ENCODE measurements at regions not wholly inside any gene's neighbourhood (a gene's known extent, or its start where the extent isn't known, plus 50 kb on each side); places are given as distances from the start of the nearest gene placed in this dataset.

- TF ChIP-seq, protein P1, sequence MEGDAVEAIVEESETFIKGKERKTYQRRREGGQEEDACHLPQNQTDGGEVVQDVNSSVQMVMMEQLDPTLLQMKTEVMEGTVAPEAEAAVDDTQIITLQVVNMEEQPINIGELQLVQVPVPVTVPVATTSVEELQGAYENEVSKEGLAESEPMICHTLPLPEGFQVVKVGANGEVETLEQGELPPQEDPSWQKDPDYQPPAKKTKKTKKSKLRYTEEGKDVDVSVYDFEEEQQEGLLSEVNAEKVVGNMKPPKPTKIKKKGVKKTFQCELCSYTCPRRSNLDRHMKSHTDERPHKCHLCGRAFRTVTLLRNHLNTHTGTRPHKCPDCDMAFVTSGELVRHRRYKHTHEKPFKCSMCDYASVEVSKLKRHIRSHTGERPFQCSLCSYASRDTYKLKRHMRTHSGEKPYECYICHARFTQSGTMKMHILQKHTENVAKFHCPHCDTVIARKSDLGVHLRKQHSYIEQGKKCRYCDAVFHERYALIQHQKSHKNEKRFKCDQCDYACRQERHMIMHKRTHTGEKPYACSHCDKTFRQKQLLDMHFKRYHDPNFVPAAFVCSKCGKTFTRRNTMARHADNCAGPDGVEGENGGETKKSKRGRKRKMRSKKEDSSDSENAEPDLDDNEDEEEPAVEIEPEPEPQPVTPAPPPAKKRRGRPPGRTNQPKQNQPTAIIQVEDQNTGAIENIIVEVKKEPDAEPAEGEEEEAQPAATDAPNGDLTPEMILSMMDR (IDR thresholded peaks at IDR 0.05; ENCODE audit: low read depth, low read length) = no peak
- DNase-seq (ENCODE audit: low read depth, low spot score) = no peak
- ChIA-PET POLR2A (no interaction called here), CTCF (interaction anchor here (0.6 to 2.3 kb wide), 7 partner anchors 9 to 728 kb away, joined by 3 to 11 read pairs (median 9); no protein-coding TSS in a partner anchor)
- H3K4me3 ChIP-seq (ENCODE audit: low read depth, low read length) = no peak overlapping the region
- no peaks in the 10 kb centered on the region for H3K9me3 ChIP-seq (ENCODE audit: control insufficient read depth, insufficient read depth, low read length)
- no peaks in the 10 kb centered on the region for H3K27me3 ChIP-seq (ENCODE audit: control insufficient read depth, insufficient read depth, low read length)
- H3K27ac ChIP-seq (ENCODE audit: low read depth, low read length) = no peak overlapping the region
These were observed 205.4 kb downstream of the DAD1 start for GRCh38 chr14:22383515-22384166.

- Histone ChIP-seq H3K9me3 (ENCODE audit: control insufficient read depth, insufficient read depth, low read length) (no peaks in the 10 kb centered on the region), H3K4me3 (ENCODE audit: low read depth, low read length) (no peak overlapping the region), H3K27ac (ENCODE audit: low read depth, low read length) (no peak overlapping the region), H3K27me3 (ENCODE audit: control insufficient read depth, insufficient read depth, low read length) (no peaks in the 10 kb centered on the region)
- no peak for DNase-seq (ENCODE audit: low read depth, low spot score)
- TF ChIP-seq, protein P1 (IDR thresholded peaks at IDR 0.05; ENCODE audit: low read depth, low read length) = no peak
- POLR2A ChIA-PET = no interaction called here
- CTCF ChIA-PET = no interaction called here
These were observed 206.1 kb downstream of the DAD1 start for GRCh38 chr14:22382955-22383354.

DNA sequence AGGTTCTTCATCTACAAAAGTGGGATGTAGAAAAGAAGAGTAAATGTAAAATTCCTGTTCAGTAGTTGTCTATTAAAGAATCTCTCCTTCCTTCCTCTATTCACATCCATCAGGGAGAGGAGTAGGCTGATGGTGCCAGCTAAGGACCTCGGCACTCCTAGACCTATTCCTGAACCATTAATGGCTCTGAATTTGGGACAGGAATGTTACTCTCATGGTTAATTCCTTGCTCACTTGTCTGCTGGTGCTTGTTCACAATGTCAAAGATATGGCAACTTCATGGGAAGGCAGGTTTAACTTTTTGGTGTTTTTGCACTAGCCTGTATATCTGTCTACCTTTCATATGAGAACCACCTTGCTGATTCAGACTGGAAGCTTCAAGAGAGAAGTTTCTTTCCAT is 206.6 kb downstream of the DAD1 start:
- CTCF ChIA-PET = interaction anchor here (1.0 to 2.5 kb wide), 3 partner anchors 8 to 175 kb away, joined by 5 to 8 read pairs (median 8); no protein-coding TSS in a partner anchor

DNA sequence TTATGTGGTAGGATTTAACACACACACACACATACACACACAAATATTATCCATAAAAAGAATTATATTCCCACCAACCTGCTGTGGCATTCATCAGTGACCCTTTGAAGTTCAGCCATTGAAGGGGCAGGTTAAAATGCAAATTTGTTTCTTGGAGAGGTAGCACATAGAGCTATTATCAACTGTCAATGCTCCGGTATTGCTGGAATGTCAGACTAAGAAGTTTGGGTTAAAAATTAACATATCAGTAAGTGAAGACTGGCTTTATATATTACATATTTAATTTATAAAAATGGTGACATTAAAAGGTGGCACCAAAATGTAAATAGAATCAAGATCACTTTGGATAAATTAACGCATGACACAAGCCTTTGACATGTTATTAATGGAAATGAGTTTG is 207.3 kb downstream of the DAD1 start:
- Histone ChIP-seq H3K27me3 (ENCODE audit: control insufficient read depth, insufficient read depth, low read length) (peaks cover 3% of the 10 kb centered on the region), H3K27ac (ENCODE audit: low read depth, low read length) (no peak overlapping the region), H3K4me3 (ENCODE audit: low read depth, low read length) (no peak overlapping the region), H3K9me3 (ENCODE audit: control insufficient read depth, insufficient read depth, low read length) (no peaks in the 10 kb centered on the region)
- no peak for DNase-seq (ENCODE audit: low read depth, low spot score)
- POLR2A ChIA-PET = interaction anchor here (0.7 kb wide), 1 partner anchor 48 kb away, joined by 3 read pairs; no protein-coding TSS in a partner anchor
- CTCF ChIA-PET = interaction anchor here (1.0 to 2.5 kb wide), 5 partner anchors 9 to 188 kb away, joined by 3 to 15 read pairs (median 8); no protein-coding TSS in a partner anchor
- TF ChIP-seq, protein P1 (IDR thresholded peaks at IDR 0.05; ENCODE audit: low read depth, low read length) = no peak

More for the DNA sequence above, 206.6 kb downstream of the DAD1 start:
- no peak for DNase-seq (ENCODE audit: low read depth, low spot score)
- Histone ChIP-seq H3K9me3 (ENCODE audit: control insufficient read depth, insufficient read depth, low read length) (no peaks in the 10 kb centered on the region), H3K27ac (ENCODE audit: low read depth, low read length) (no peak overlapping the region), H3K4me3 (ENCODE audit: low read depth, low read length) (no peak overlapping the region), H3K27me3 (ENCODE audit: control insufficient read depth, insufficient read depth, low read length) (no peaks in the 10 kb centered on the region)
- TF ChIP-seq, protein P1 (IDR thresholded peaks at IDR 0.05; ENCODE audit: low read depth, low read length) = no peak
- POLR2A ChIA-PET = interaction anchor here (0.7 kb wide), 1 partner anchor 49 kb away, joined by 3 read pairs; no protein-coding TSS in a partner anchor

DNA sequence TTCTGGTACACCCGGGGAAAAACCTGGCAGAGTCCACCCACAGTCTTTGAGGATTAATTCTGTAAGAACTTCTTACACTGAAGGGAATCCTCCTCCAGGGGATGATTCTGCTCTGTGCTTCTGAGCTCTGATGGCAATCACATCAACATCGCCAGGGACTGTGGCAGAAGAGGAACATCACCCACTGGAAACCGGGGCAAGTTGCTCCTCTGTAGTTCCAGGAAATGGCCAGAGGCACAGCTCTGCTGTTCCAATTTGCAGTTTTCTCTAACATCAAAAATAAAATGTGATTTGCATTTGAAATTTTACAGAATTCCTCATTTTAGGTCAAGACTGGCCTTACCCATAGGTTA is 207.6 kb downstream of the DAD1 start:
- Histone ChIP-seq H3K9me3 (ENCODE audit: control insufficient read depth, insufficient read depth, low read length) (no peaks in the 10 kb centered on the region), H3K4me3 (ENCODE audit: low read depth, low read length) (no peak overlapping the region), H3K27ac (ENCODE audit: low read depth, low read length) (no peak overlapping the region), H3K27me3 (ENCODE audit: control insufficient read depth, insufficient read depth, low read length) (peaks cover 3% of the 10 kb centered on the region)
- POLR2A ChIA-PET = interaction anchor here (0.7 kb wide), 1 partner anchor 48 kb away, joined by 3 read pairs; no protein-coding TSS in a partner anchor
- CTCF ChIA-PET = interaction anchor here (1.2 to 2.5 kb wide), 8 partner anchors 9 to 189 kb away, joined by 3 to 15 read pairs (median 6); no protein-coding TSS in a partner anchor
- no peak for DNase-seq (ENCODE audit: low read depth, low spot score)
- TF ChIP-seq, protein P1 (IDR thresholded peaks at IDR 0.05; ENCODE audit: low read depth, low read length) = no peak
